Neural cell (in vitro differentiated cells): ENCODE measurements at regions not wholly inside any gene's neighbourhood (a gene's known extent, or its start where the extent isn't known, plus 50 kb on each side); places are given as distances from the start of the nearest gene placed in this dataset.

Experiments
- H2AFZ ChIP-seq: fragments of 200-600, 300-800 bp; sonication (generic), shearing (Covaris generic); 2 replicates; pipeline ENCODE4 v1.6.0; 2014; ENCODE audit warnings: low read depth, mild to moderate bottlenecking, antibody characterized with exemption, low read length, moderate library complexity
- H3F3A ChIP-seq: fragments of 200-600 bp; shearing (Covaris generic); 2 replicates; pipeline ENCODE4 v1.6.1; 2016; ENCODE audit warnings: mild to moderate bottlenecking, moderate library complexity, mixed read lengths, antibody characterized with exemption, low read length; ENCODE audit not compliant: insufficient read depth, poor library complexity, severe bottlenecking
- H3K27ac ChIP-seq: fragments of 200-600, 300-800 bp; sonication (generic), shearing (Covaris generic); 2 replicates; pipeline ENCODE4 v1.5.1; 2014; ENCODE audit warnings: mild to moderate bottlenecking, low read length, moderate library complexity
- H3K27me3 ChIP-seq: fragments of 300-800, 200-600 bp; sonication (generic), shearing (Covaris generic); 2 replicates; pipeline ENCODE4 v1.6.0; 2014; ENCODE audit warnings: mild to moderate bottlenecking, low read depth, low read length, moderate library complexity; ENCODE audit not compliant: insufficient read depth
- H3K36me3 ChIP-seq: fragments of 300-800, 200-600 bp; sonication (generic), shearing (Covaris generic); 2 replicates; pipeline ENCODE4 v1.5.1; 2014; ENCODE audit warnings: mild to moderate bottlenecking, antibody characterized with exemption, low read length, moderate library complexity; ENCODE audit not compliant: insufficient read depth
- H3K4me2 ChIP-seq: fragments of 300-800, 200-600 bp; sonication (generic), shearing (Covaris generic); 2 replicates; pipeline ENCODE4 v1.6.0; 2014; ENCODE audit warnings: mild to moderate bottlenecking, low read length
- H3K4me3 ChIP-seq: fragments of 300-800, 200-600 bp; sonication (generic), shearing (Covaris generic); 2 replicates; pipeline ENCODE4 v1.5.1; 2014; ENCODE audit warnings: mild to moderate bottlenecking, low read length, moderate library complexity
- H3K79me2 ChIP-seq: fragments of 200-600 bp; shearing (Covaris generic); replicated peaks from 2 replicates; pipeline ENCODE4 v1.6.0; 2014; ENCODE audit warnings: mild to moderate bottlenecking, low read length, moderate library complexity; ENCODE audit not compliant: insufficient read depth
- H3K9ac ChIP-seq: fragments of 300-800, 200-600 bp; sonication (generic), shearing (Covaris generic); 2 replicates; pipeline ENCODE4 v1.6.1; 2016; ENCODE audit warnings: mild to moderate bottlenecking, low read length, mixed read lengths
- H3K9me2 ChIP-seq: fragments of 200-600 bp; shearing (Covaris generic); 2 replicates; pipeline ENCODE4 v1.6.1; 2016; ENCODE audit warnings: mild to moderate bottlenecking, low read length, mixed read lengths; ENCODE audit not compliant: insufficient read depth
- H3K9me3 ChIP-seq: fragments of 200-600, 300-800 bp; sonication (generic), shearing (Covaris generic); 2 replicates; pipeline ENCODE4 v1.6.1; 2016; ENCODE audit warnings: mild to moderate bottlenecking, mixed run types, low read length, moderate library complexity, mixed read lengths
- H4K20me1 ChIP-seq: fragments of 200-600 bp; shearing (Covaris generic); 2 replicates; pipeline ENCODE4 v1.6.1; 2016; ENCODE audit warnings: mild to moderate bottlenecking, mixed run types; ENCODE audit not compliant: insufficient read depth
- CTCF ChIP-seq: fragments of 450-650 bp; IDR thresholded peaks from 2 replicates; pipeline ENCODE4 v1.5.1; 2014; ENCODE audit warnings: antibody characterized with exemption, mild to moderate bottlenecking, moderate library complexity; ENCODE audit not compliant: poor library complexity, severe bottlenecking
- EP300 ChIP-seq: fragments of 450-650 bp; conservative IDR thresholded peaks from 2 replicates; pipeline ENCODE4 v1.6.1; 2014; ENCODE audit warnings: antibody characterized with exemption, mild to moderate bottlenecking, moderate library complexity; ENCODE audit not compliant: poor library complexity, severe bottlenecking
- EZH2 ChIP-seq: fragments of 200-600, 300-800 bp; shearing (Covaris generic), sonication (generic); IDR thresholded peaks from 2 replicates; pipeline ENCODE4 v1.6.1; 2014; ENCODE audit warnings: antibody characterized with exemption, low read length, borderline replicate concordance, mild to moderate bottlenecking; ENCODE audit not compliant: insufficient read depth, poor library complexity, severe bottlenecking
- MXI1 ChIP-seq: fragments of 450-650 bp; conservative IDR thresholded peaks from 2 replicates; pipeline ENCODE4 v1.6.1; 2014; ENCODE audit warnings: antibody characterized with exemption, mild to moderate bottlenecking; ENCODE audit not compliant: poor library complexity, severe bottlenecking
- POLR2AphosphoS5 ChIP-seq: IDR thresholded peaks from 2 replicates; pipeline ENCODE4 v1.6.1; 2012
- RAD21 ChIP-seq: fragments of 450-650 bp; conservative IDR thresholded peaks from 2 replicates; pipeline ENCODE4 v1.6.1; 2014; ENCODE audit warnings: antibody characterized with exemption, mild to moderate bottlenecking, moderate library complexity
- REST ChIP-seq: IDR thresholded peaks from 2 replicates; pipeline ENCODE4 v1.6.1; 2012; ENCODE audit warnings: borderline replicate concordance
- SMC3 ChIP-seq: fragments of 450-650 bp; conservative IDR thresholded peaks from 2 replicates; pipeline ENCODE4 v1.6.1; 2014; ENCODE audit warnings: antibody characterized with exemption, mild to moderate bottlenecking, moderate library complexity; ENCODE audit not compliant: poor library complexity
- TAF1 ChIP-seq: IDR thresholded peaks from 2 replicates; pipeline ENCODE4 v1.6.1; 2012; ENCODE audit warnings: low read depth

GRCh38 chr13:21964686-21965085 is 293.8 kb downstream of the FGF9 start:
- no peak overlapping the region for H3K4me3 ChIP-seq
- no peak for TF ChIP-seq REST
- no peak for TF ChIP-seq SMC3
- no peak for TF ChIP-seq TAF1
- no peak for TF ChIP-seq CTCF
- no peak for TF ChIP-seq EZH2
- TF ChIP-seq MXI1, result no peak
- TF ChIP-seq RAD21, result no peak
- TF ChIP-seq POLR2AphosphoS5, result no peak
- no peak for TF ChIP-seq EP300
- H2AFZ ChIP-seq, result no peak overlapping the region
- H3K79me2 ChIP-seq, result no peaks in the 10 kb centered on the region
- no peak overlapping the region for H3K9ac ChIP-seq
- no peak overlapping the region for H3K27ac ChIP-seq
- H3F3A ChIP-seq, result no peaks in the 10 kb centered on the region
- no peaks in the 10 kb centered on the region for H3K9me2 ChIP-seq
- no peaks in the 10 kb centered on the region for H3K36me3 ChIP-seq
- no peaks in the 10 kb centered on the region for H3K9me3 ChIP-seq
- H3K4me2 ChIP-seq, result no peak overlapping the region
- no peaks in the 10 kb centered on the region for H3K27me3 ChIP-seq
- no peaks in the 10 kb centered on the region for H4K20me1 ChIP-seq

- H3K4me2 ChIP-seq, result no peak overlapping the region
- H3K9me3 ChIP-seq, result no peaks in the 10 kb centered on the region
- no peaks in the 10 kb centered on the region for H3K27me3 ChIP-seq
- no peaks in the 10 kb centered on the region for H3K36me3 ChIP-seq
- H3K79me2 ChIP-seq, result no peaks in the 10 kb centered on the region
- H3K27ac ChIP-seq, result no peak overlapping the region
- TF ChIP-seq MXI1 (no peak), REST (no peak), EP300 (no peak), RAD21 (no peak), POLR2AphosphoS5 (no peak), SMC3 (no peak), EZH2 (no peak), TAF1 (no peak), CTCF (no peak)
- no peaks in the 10 kb centered on the region for H3F3A ChIP-seq
- H3K9ac ChIP-seq, result no peak overlapping the region
- no peak overlapping the region for H2AFZ ChIP-seq
- H3K4me3 ChIP-seq, result no peak overlapping the region
- H3K9me2 ChIP-seq, result no peaks in the 10 kb centered on the region
- H4K20me1 ChIP-seq, result no peaks in the 10 kb centered on the region
Observed at GRCh38 chr13:21965095-21965494, 294.2 kb downstream of the FGF9 start.
